AG09309 (cell line): ENCODE measurements at regions not wholly inside any gene's neighbourhood (a gene's known extent, or its start where the extent isn't known, plus 50 kb on each side); places are given as distances from the start of the nearest gene placed in this dataset.

Experiments used
- DNase-seq: peaks from one replicate; pipeline ENCODE4 v3.0.0-alpha.2; 2010; ENCODE audit warnings: low read depth
- H3K4me3 ChIP-seq: 2 replicates; pipeline ENCODE4 v1.5.1; 2011; ENCODE audit warnings: mild to moderate bottlenecking, low read depth, low read length, moderate library complexity; ENCODE audit not compliant: control insufficient read depth
- CTCF ChIP-seq: IDR thresholded peaks from 2 replicates; pipeline ENCODE4 v1.5.1; 2011; ENCODE audit warnings: mild to moderate bottlenecking, low read depth, low read length, inconsistent platforms; ENCODE audit not compliant: insufficient read depth, control insufficient read depth; ENCODE audit errors: missing control alignments

- DNase-seq: no peak
- TF ChIP-seq CTCF: no peak
Observed at GRCh38 chr17:62194401-62194800, 129.3 kb upstream of the MED13 start.

GRCh38 chr17:62193249-62193648 lies 128.2 kb upstream of the MED13 start:
- TF ChIP-seq CTCF: no peak

More at GRCh38 chr17:62194401-62194800, 129.3 kb upstream of the MED13 start:
- no peak overlapping the region for H3K4me3 ChIP-seq

GRCh38 chr17:62191390-62192361 lies 126.6 kb upstream of the MED13 start:
- DNase-seq: no peak
- H3K4me3 ChIP-seq: no peak overlapping the region
- TF ChIP-seq CTCF: no peak

More at GRCh38 chr17:62193249-62193648, 128.2 kb upstream of the MED13 start:
- no peak for DNase-seq
- H3K4me3 ChIP-seq: no peak overlapping the region

- DNase-seq: no peak
- no peak for TF ChIP-seq CTCF
Observed at GRCh38 chr17:62189377-62189776, 124.3 kb upstream of the MED13 start.

GRCh38 chr17:62188713-62189112 lies 123.6 kb upstream of the MED13 start:
- no peak for DNase-seq
- TF ChIP-seq CTCF: no peak
- no peak overlapping the region for H3K4me3 ChIP-seq

More at GRCh38 chr17:62189377-62189776, 124.3 kb upstream of the MED13 start:
- no peak overlapping the region for H3K4me3 ChIP-seq

GRCh38 chr17:62187681-62188080 lies 122.6 kb upstream of the MED13 start:
- no peak overlapping the region for H3K4me3 ChIP-seq
- peak; percentile 18 for DNase-seq
- no peak for TF ChIP-seq CTCF
